Stimulated activated naive CD4-positive, alpha-beta T cell (primary cell): ENCODE measurements at regions not wholly inside any gene's neighbourhood (a gene's known extent, or its start where the extent isn't known, plus 50 kb on each side); places are given as distances from the start of the nearest gene placed in this dataset.

Experiments
- DNase-seq, 6 experiments: peaks; one replicate each; lab custom pipeline; 2025; lab: John Stamatoyannopoulos, UW

DNA sequence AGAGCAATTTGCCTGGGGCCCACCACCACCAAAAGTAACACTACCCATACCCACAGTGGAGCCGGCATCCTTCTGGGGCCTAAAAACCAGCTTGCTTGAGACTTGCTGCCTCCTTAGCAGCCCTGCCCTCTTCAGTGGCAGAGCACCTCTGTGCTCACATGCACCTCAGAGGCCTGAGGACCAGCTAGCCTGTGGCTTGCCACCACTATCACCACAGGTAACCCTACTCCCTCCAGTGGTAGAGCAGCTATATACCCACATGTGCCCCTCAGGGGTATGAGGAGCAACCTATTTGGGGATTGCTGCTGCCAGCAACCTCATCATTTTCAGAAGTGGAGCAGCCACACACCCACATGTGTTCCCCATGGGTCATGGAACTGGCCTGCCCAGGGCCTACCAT is 111.4 kb upstream of the SPRY2 start:
- no peak for DNase-seq

DNA sequence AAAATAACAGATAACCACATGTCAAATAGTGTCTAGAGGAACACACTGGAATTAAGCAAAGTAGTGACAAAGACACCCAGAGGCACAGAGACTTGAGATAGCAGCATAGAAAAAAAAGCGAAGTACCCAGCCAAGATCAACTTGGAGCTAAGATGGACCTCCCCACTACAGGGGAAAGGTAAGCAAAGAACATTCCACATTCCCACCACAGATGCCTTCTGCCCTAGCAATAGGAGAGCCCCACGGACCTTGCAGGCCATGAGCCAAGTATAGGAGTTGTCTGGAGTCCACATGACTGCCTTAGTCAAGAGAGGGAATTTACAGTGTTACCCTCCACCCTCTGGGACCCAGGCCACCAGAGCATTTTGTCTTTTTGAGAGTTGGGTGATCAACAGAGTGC is 110.7 kb upstream of the SPRY2 start:
- no peak for DNase-seq

DNA sequence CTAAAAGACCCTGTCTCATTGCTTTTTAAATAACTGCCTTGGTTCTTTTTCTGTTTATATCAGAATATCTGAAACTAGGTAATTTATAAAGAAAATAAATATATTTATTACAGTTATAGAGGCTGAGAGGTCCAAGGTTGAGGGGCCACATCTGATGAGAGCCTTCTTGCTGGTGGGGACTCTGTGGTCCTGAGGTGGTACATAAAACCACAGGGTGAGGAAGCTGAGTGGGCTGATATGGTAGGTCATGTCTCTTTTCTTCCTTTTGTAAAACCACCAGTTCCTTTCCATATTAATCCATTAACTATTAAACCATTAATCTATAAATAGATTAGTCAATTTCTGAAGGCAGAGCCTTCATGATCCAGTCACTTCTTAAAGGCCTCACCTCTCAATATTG is 109.5 kb upstream of the SPRY2 start:
- no peak for DNase-seq

DNA sequence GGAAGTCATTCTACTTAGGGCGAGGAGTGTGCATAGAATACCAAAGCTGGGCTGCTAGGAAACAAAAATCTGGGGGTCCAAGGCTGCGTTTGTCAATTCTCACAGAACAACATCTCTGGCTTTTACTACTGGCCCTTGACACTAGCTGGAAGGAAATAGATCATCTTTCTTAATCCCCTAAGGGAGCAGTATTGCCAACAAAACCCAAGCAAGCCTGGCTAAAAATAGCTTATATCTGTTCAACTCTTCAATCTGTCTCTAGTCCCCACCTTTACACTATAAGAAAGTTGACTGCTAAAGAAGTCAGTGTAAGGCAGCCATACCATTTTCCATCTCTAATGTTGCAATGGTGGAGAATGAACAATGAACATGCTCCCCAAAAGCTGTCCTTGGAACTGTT is 107.8 kb upstream of the SPRY2 start:
- no peak for DNase-seq

DNA sequence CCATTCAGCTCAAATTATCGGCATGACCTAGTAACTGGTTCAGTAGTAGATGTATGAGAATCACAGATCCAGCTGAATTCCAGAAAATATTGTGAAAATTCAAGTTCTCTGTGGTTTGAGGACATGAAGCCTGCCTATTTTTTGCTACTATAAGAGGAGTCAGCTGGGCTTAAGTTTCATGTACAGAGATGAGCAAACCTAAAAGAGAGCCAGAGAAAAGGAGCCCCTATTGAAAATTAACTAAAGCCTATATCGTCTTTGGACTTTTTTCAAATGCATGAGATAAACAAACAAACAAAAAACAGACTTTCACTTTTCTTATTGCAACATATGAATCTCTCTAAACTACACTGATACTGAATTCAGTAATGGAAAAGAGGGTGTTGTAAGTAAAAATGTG is 106.8 kb upstream of the SPRY2 start:
- no peak for DNase-seq

DNA sequence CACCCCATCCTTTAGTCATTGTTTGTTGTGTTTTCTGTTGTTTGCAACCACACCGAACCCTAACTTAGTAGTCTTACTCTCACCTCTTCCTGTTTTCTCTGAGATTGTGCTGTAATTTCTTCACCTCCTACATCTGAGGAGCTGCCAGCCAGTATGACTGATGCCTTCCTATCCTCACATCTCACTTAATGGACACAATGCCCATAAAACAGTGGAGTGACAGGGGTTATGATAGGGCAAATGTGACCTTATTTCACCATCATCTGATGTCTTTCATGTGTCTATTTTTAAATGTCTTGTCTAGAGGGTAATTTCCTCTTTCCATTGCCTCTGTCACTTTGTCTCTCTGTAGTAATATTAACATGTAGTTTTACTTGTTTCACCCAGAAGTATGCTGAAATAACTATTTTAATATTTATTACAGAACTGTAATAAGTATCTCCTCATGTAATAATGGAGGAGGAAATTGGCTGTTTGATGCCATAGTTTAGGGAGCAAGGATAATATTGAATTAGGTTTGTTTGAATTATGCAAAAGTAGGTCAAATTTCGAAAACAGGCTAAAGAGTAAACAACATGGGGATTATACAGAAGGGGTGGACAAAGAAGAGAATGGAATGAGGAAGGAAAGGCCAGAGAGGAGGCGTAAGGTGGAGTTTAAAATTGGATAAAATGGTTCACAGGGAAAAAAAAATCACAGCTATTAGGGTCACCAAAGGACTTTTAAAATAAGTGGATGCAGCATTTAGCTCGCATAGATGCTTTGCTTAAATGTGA is 103.5 kb upstream of the SPRY2 start:
- DNase-seq: no peak

DNA sequence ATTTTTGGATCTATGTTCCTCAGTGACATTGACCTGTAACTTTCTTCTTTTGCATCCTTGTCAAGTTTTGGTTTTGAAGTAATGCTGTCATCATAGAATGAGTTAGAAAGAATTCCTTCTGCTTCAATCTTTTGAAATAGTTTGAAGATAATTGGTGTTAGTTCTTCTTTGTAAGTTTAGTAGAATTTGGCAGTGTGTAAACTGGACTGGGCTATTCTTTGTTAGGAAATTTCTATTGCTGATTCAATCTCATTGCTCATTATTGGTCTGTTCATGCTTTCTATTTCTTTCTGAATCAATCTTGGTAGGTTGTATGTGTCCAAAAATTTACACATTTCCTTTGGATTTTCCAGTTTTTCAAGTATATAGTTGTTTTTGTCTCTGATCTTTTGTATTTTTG is 101.7 kb upstream of the SPRY2 start:
- DNase-seq: no peak

DNA sequence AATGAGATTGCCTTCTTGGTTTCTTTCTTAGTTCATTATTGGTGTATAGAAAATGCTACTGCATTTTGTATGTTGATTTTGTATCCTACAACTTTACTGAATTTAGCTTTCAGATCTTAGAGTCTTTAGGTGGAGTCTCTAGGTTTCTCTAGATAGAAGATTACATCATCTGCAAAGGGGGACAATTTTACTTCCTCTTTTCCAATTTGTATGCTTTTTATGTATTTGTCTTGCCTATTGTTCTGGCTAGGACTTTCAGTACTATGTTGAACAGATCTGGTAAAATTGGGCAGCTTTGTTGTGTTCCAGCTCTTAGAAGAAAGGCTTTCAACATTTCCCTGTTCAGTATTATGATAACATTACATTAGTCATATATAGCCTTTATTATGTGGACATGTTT is 101.0 kb upstream of the SPRY2 start:
- DNase-seq: no peak

DNA sequence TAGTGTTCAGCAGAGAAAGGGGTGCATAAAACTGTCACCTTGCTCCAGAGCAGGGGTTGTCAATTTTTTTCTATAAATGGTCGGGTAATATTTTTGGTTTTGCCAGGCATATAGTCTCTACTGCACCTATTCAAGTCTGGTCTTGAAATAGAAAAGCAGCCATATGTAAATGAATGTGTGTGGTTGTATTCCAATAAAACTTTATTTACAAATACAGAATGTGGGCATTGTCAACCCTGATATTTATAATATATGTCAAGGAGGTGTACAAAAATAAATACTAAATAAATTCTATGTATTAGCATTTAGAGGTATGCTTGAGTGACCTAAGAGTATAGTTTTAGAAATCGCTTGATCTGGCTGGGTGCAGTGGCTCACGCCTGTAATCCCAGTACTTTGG is 97.6 kb upstream of the SPRY2 start:
- no peak for DNase-seq

DNA sequence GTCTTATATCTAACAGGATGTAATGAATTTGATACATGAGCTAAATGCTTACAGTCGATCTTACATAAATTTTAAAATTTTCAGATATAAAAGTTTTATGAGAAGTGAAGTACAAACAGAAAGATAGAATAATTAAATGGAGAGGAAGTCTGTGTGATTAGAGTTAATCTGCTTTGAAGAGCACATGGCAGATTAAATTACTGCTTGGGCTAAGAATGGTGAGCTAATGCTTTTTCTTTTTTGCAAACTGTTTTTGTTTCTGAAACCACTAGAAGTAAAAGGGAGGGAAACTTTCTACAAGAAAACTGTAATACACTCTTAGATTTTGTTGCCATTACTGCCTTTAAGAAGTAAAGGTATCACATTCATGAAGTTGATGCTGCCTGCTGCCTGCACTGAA is 96.3 kb upstream of the SPRY2 start:
- no peak for DNase-seq

DNA sequence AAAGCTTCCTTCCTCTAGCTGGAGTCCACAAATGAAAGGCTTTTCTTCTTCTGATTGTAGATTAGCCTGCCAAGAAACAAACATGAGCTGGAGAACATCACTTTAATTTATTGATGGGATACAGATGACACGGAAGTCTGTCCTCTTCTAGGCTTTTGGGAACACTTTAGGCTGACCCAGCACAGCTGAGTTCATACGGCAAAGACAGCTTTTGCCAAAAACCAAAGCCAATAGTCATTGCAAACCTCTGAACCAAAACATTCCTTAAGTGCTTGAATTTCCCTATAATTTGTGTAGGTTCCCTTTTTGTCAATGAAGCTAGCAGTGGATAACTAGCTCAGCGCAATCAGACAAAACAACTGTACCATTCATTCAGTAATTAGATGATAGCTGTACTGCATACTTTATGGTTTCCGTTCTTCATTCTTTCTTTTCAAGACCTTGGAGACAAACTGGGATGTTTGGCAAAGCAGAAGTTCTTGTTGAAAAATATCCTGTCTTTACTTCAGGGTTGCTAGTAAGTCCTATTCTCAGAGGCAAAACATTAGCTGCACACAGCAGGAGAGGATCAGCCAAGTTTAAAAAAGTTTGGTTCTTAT is 95.7 kb upstream of the SPRY2 start:
- no peak for DNase-seq

DNA sequence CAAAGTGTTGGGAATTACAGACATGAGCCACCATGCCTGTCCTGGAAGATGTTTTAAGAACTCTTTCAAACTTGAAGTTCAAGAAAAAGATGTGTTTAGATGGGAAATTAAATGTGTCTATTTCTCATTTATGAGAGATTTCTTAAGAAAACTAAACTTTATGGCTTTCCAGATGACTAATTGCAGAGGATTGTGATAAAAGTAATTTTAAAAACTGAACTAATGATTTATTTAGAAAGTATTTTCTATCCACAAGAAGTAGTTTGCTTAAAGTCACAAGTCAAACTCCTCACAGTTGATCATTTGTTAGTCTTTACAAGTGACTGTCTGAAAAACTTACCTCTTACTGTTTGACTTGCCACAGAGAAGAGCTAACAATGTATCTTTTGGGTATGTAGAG is 89.6 kb upstream of the SPRY2 start:
- DNase-seq: no peak

DNA sequence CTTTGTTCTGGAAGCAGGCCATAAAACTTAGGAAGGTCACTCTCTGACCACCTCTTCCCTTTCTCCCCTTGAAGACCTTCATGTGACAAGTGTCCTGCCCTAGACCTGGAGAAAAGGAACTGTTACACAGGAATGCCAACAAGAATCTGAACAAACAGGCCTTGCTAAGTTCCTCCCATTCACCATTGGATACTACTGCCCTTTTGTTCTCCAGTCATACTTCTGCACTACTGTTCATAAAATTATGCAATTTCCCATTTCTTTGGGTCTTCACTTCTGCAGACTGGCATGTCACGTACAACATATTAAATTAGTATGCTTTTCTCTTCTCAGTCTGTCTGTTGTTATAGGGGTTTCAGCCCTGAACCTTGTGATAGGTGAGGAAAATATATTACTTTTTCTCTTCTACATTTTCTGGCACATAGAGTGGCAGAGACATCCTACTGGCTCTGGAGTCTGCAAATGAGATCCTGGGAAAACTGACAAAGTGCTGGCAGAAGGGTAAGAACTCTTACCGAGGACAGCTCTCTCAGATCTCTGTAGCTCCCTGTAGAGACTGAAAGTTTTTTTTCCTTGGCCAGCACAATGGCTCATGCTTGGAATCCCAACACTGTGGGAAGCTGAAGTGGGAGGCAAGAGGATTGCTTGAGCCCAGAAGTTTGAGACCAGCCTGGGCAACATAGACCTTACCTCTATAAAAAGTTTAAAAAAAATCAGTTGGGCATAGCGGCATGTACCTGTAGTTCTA is 87.6 kb upstream of the SPRY2 start:
- DNase-seq: no peak

DNA sequence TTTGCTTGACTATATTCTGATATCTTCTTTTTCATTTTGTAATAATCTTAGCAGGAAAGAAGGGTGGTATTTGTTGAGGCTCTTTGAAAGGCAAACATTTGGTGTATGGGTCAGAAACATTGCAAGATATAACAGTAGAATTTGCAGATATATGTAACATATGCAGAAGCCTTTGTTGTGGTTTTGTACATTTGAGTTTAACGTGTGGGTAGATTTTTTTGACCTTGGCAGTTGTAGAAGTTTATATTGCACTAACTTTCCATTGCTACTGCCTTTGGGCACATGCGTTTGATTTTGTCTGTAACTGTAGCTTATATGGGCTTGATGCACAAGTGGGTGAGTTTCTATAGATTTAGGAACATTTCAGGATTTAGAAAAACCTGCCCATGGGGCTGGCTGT is 78.5 kb upstream of the SPRY2 start:
- no peak for DNase-seq

DNA sequence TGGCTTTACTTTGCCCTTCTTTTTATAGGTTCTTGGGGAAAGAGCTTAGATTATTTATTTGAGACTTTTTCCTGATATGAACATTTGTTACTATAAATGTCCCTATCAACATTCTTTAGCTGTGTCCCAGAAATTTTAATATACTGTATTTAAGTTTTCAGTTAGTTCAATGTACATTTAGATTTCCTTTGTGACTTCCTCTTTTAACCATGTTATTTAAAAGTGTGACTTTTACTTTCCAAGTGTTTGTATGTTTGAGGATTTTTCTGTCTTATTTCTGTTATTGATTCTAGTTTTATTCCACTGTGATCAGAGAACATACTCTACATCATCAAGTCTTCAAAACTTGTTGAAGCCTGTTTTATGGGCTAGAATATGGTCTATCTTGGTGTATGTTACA is 72.7 kb upstream of the SPRY2 start:
- DNase-seq: no peak

DNA sequence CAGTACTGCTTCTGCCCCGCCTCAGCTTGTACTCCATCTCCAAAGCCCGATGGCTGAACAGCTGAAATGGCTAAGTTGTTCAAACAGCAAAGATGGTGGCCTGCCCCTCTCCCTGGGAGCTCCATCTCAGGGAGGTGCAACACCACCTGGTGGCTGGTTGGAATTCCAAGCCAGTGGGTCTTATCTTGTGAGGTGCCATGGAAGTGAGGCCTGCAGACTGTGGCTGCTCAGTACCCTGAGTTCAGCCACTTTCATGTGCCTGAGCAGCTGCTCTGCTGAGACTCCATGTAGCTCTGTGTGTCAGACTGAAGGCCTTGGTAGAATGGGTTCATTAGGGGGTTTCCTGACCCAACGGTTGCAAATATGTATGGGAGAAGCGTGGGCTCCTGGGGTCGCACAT is 67.3 kb upstream of the SPRY2 start:
- no peak for DNase-seq

DNA sequence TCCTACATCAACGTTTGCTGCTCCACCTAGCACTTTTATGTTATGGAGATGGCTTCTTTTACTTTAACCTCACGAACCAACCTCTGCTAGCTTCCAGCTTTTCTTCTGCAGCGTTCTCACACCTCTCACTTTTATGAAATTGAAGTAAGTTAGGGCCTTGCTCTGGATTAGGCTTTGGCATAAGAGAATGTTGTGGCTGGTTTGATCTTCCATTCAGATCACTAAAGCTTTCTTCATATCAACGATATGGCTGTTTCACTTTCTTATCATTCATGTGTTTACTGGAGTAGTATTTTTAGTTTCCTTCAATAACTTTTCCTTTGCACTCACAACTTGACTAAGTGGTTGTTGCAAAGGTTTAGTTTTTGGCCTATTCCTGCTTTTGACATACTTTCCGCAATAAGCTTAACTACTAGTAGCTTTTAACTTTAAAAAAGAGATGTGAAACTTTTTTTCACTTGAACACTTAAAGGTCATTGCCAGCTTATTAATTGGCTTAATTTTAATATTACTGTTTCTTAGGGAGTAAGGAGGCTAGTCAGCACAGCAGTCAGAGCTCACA is 60.0 kb upstream of the SPRY2 start:
- no peak for DNase-seq

DNA sequence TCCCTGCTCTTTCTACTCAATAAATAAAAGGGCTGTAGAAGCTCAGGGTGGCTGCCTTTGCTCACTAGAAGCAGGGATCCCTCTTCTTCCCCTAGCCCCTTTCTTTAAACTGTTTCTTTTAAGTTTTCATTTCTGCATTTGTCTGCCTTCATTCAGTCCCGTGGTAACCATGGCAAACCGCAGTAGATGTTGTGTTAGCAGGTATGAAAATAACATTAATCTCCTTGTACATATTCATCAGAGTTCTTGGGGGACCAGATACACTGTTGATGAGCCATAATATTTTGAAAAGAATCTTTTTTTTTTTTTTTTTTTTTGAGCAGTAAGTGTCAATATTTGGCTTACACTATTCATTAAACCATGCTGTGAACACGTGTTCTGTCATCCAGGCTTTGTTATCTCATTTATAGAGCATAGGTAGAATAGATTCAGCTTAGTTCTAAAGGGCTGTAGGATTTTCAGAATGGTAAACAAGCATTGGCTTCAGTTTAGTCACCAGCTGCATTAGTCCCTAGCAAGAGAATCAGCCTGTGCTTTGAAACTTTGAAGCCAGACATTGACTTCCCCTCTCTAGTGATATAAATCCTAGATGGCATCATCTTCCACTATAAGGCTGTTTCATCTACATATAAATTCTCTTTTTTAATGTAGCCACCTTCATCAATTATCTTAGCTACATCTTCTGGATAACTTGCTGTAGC is 59.4 kb upstream of the SPRY2 start:
- DNase-seq: no peak

DNA sequence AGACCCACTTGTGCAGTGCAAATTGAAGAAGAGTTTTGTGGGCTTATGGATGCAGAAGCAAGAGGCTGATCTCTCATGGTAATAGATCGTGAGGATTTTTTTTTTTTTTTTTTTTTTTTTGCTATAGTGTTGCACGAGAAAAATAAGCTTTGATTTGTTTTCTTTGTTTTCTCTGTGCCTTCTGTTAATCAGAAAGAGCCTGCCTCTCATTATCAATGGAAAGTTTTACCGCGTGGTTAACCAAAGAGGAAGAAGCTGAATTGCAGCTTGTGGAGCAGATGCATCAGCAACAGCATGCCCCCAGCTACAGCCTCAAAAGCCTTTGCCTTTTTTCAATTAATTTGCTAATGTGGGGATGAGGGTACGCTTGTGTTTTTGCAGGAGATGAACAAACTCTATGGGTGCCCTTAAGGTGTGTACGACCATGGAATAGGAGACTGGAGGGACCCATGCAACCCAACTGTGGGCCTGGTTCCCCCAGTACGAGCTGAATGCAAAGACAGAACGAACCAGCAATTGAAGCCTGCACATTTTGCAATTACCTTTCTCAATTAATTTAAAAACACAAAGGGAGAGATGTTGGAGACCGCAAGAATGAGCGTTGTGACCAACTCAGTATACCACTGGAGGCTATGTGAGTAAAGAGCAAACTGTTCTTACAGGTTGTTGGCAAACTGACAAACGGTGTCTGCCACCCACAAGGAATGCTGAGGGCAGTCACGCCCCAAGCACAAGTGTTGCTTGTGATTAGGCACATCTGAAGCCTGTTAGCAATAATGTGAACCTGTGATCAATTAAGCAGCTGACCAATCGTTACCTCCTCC is 58.6 kb upstream of the SPRY2 start:
- no peak for DNase-seq
